Ramos (cell line): ENCODE measurements at regions not wholly inside any gene's neighbourhood (a gene's known extent, or its start where the extent isn't known, plus 50 kb on each side); places are given as distances from the start of the nearest gene placed in this dataset.
"Not testable (repeated sequence)": the region's sequence is repeated elsewhere in the genome, so short reads cannot be mapped to it uniquely, and the experiment has no call there.

Source experiments
- in situ Hi-C: fragments of 300-500 bp; cut with MboI; formaldehyde crosslinking; loops from one replicate; pipeline ENCODE4 v1.14.3; 2022; ENCODE audit warnings: low sequenced_read_pairs; ENCODE audit not compliant: unreplicated experiment

GRCh38 chr10:65566906-65567305, 1358.9 kb upstream of the LRRTM3 start:
- in situ Hi-C loops: no loop called here

DNA sequence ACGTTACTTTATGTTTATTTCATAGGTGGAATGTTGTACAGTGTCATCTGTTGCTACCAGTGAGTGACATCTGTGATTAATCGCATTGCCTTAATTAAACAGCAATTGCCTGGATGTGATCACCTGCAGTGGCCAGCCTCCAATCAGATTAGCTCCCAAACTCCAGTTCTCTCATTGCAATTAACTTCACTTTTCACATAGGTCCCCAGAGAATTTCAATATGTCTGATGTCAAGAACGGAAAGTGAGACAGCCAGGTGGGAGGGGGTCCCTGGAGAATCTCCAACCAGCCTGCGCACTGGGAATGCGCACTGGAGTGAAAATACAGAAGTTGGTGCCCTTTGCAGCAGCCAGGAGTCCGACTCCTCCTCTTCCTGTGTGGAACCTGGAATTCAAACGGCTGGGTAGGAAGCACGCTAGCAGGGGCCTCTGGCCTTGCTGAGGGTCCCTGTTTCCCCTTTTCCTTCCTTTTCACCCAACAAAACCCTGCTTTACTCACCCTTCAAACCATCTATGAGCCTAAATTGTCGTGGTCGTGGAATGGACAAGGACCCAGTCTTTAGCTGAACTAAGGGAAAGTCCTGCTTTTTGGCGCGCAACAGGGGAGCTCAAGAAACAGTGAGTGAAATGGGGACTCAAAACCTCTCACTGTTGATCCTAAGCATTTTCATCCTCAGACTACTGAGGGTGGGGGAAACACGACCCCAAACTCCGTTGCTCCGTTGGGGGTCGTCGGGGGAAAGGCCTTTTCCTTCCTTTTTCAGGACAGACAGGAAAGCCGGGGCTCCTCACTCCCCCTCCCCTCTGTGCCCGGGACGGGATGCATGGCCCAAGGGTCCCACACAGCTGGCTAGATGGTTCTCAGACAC, 1355.5 kb upstream of the LRRTM3 start:
- in situ Hi-C loops: no loop called here

DNA sequence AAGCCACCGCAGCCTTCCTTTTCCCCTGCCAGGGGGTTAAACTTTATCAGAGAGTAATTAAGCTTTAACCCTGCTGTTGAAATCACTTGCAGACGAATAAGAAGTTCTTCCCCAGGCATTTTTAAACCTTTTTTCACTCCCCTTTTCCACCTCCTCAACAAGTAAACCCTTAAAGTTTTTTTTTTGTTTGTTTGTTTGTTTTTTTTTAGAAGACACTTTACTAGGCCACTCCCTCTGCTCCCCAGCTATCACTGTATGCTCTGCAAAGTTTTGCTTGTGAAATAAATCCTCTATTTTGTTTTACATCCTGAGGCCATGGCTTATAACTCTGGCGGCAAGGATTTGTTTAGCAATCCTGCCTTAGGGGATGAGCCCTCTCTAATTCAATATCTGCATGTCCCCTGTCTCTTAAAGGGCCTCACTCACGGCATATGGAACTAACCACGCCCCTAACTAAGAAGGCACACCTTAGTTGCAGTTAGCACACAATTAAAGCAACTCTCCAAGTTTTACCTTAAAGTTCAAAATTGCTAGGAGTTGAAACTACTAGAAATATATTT, 1354.7 kb upstream of the LRRTM3 start:
- in situ Hi-C loops: no loop called here

DNA sequence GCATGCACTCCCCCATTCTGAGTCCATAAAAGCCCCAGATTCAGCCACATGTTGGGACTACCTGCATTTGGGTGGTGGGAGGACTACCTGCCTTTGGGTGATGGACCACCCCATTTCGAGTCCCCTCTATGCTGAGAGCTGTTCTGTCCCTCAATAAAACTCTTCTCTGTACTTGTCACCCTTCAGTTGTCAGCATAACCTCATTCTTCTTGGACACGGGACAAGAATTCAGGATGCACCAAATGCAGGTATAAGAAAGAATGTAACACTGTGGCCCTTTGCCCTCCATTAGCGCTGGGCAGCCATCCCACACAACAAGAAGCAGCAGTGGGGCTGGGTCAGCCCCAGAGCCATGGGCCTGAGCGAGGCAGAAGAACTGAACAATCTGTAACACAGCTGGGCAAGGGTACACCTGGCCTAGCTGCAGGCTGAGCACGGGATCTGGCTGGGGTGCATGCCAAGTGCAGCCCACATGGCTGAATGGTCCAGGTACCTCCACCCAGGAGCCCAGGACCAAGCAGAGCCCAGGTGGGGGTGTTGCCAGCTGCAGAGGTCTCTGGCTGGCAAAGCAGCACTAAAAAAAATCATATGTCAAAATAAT, 1344.3 kb upstream of the LRRTM3 start:
- in situ Hi-C loops: no loop called here

- in situ Hi-C loops: no loop called here
These were observed 1323.5 kb upstream of the LRRTM3 start for GRCh38 chr10:65602182-65602865.

- in situ Hi-C loops: no loop called here
These were observed 1314.2 kb upstream of the LRRTM3 start for GRCh38 chr10:65611592-65611991.

DNA sequence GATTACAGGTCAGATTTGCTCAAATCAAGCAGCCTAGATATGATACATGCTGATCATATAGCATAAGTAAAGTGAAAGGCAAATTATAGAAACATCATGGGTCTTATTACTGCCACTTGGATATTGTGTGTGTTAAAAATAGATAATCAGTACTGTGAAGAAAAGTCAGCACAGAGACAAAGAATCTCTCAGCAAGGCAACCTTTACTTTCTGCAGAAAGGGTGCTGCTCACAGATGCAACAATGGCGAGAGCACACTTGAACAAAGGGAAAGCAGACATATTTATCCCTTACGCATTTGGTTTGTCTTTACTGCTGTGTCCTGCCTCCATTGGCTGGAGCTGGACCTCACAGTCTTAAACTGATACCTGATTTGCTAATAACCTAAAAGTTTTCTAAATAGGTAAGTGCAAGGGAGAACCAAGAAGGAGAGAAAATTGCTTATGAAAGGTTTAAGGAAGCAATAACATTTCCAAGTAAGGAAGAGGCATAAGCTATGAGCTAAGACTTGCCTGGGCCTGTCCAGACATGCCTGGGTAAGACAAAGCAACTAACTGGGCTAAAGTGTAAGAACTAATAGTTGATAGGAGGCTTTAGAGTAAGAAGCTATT, 1310.8 kb upstream of the LRRTM3 start:
- in situ Hi-C loops: no loop called here

- in situ Hi-C loops: no loop called here
These were observed 1307.7 kb upstream of the LRRTM3 start for GRCh38 chr10:65618126-65618525.

DNA sequence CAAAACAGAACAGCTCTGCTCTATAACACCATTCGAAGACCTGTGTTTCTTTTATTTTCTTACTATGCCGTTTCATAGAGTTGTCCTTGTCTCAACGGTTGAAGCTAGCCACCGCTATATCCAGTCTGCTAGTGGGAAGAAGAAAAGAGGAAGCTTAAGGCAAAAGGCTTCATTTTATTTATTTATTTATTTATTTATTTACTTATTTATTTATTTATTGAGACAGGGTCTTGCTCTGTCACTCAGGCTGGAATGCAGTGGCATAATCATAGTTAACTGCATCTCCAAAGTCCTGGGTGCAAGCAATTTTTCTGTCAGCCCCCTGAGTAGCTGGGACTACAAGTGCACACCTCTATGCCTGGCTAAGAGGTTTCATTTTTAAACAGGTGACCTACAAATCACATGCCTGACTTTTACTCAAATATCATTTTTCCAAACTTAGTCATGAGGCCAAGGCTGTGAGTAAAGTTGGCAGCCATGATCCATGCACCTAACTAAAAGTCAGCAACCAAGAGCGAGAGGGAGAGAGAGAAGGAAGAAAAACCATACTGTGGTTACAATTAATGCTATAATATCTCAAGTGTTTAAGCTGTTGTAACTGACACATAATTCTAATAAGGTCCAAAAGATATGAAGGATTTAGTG, 1305.3 kb upstream of the LRRTM3 start:
- in situ Hi-C loops: no loop called here

- in situ Hi-C loops: no loop called here
These were observed 1303.2 kb upstream of the LRRTM3 start for GRCh38 chr10:65622608-65623007.

DNA sequence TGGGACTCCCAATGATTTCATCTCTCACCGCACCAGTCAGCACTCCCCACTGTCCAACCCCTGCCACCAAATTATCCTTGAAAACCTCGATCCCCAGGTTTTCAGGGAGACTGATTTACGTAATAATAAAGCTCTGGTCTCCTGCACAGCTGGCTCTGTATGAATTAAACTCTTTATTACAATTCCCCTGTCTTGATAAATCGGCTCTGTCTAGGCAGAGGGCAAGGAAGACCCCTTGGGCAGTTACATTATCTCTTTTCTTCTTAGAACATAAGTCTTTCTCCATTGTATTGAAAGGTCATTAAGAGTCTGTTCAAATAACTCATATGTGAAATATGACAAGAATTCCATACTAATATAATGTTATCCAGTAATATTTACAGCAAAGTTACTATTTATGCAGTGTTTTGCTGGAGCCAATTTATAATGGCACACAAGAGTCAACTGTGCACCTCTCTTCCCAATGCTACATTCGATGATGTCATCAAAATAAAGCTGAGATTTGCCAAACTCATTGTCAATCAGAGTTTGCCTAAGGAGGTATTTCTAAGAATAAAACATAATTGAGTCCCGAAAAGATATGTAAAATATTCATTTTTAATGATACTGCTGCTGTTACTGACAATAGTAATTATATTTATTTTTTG, 1297.2 kb upstream of the LRRTM3 start:
- in situ Hi-C loops: no loop called here

GRCh38 chr10:65660006-65660405, 1265.8 kb upstream of the LRRTM3 start:
- in situ Hi-C loops: no loop called here

DNA sequence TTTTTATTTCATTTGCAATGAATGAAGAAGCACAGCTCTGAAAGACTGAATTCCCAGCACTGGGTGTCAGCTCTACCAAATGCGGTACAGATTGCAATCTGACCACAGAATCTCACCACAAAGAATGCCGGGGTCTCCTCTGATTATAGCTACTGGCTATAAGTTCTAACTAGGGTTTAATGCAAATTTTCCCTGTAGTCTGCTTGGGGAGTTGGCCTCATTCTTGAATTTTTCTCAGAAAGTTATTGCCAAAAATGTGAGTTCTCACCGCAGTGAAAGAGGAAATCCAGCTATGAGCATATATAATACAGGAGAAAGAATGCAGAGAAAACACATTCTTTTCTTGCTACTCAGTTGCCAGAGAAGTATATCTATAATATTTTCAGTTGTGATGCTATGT, 1255.7 kb upstream of the LRRTM3 start:
- in situ Hi-C loops: no loop called here

DNA sequence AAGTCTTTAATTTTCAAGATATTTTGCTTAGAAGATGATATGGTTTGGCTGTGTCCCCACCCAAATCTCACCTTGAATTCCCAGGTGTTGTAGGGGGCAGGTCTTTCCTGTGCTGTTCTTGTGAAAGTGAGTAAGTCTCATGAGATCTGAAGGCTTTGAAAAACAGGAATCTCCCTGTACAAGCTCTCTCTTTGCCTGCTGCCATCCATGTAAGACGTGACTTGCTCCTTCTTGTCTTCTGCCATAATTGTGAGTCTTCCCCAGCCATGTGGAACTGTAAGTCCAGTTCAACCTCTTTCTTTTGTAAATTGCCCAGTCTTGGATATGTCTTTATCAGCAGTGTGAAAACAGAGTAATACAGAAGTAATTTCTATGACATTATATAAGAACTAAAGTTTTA, 1255.2 kb upstream of the LRRTM3 start:
- in situ Hi-C loops: not testable (repeated sequence)

DNA sequence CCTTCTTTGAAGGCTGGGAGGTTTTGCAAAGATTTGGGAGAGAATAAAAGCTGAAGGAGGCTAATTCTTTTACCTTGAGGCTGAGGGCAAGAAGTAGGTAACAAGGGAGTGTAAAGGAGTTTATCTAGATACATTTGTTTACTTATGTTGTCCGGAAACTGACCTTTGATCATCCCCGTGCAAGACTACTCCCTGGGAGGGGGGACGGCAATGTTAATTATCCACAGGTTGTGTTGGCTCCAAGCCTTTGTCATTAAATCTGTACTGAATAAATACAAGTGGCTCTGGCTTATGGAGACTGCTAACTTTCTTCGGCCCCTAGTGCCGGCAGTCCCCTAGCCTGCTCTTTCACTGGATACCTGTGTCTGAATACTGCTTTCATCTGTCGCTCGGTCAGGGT, 1250.6 kb upstream of the LRRTM3 start:
- in situ Hi-C loops: no loop called here

GRCh38 chr10:65684896-65685295, 1240.9 kb upstream of the LRRTM3 start:
- in situ Hi-C loops: no loop called here

DNA sequence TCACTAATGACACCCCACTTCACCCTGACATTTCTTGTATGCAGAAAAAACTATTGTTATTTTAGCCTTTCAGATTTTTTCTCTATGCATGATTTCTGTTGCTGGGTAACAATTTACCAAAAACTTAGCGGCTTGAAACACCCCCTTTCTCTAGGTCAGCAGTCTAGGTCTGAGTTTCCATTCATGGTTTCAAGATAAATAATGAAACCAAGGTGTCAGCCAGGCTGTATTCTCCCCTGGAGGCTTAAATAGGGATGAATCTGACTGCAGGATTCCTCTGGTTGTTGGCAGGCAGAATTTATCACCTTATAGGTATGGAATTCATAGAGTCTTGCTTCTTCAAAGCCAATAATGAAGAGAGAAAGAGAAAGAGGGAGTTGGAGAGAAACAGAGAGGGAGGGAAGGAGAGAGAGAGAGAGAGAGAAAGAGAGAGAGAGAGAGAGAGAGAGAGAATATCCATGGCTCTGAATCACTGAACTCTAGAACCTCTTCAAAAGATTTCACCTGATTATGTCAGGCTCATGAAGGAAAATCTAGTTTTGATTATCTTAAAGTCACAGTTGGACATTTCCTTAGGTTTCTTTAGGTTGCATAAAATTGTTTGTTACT, 1224.6 kb upstream of the LRRTM3 start:
- in situ Hi-C loops: no loop called here

DNA sequence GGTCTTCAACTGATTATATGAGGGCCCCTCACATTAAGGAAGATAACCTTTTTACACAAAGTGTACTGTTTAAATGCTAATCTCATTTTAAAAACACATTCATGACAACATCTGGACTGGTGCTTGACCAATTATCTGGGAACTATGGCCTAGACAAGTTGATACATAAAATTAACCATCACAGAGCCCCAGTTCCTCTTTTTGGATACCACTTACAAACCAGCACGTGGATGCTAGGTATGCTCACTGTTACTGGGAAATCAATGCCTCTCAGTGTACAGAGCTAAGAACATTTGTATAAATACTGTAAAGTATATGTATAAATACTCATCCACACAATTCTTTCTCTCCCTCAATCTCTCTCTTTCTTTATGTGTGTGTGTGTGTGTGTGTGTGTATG, 1217.8 kb upstream of the LRRTM3 start:
- in situ Hi-C loops: no loop called here

GRCh38 chr10:65710306-65710705, 1215.5 kb upstream of the LRRTM3 start:
- in situ Hi-C loops: no loop called here
